Activated CD8-positive, alpha-beta memory T cell treated with anti-CD3 and anti-CD28 coated beads for 36 hours (primary cell): ENCODE measurements at regions not wholly inside any gene's neighbourhood (a gene's known extent, or its start where the extent isn't known, plus 50 kb on each side); places are given as distances from the start of the nearest gene placed in this dataset.
"Not testable (repeated sequence)": the region's sequence is repeated elsewhere in the genome, so short reads cannot be mapped to it uniquely, and the experiment has no call there.

Source experiments
- CTCF ChIA-PET: fragments of 350-600 bp; sonication (Branson Sonifier 250); formaldehyde crosslinking; loops from one replicate; lab custom pipeline; 2021; ENCODE audit warnings: antibody characterized with exemption; lab: Charles Lee
- POLR2A ChIA-PET: fragments of 350-600 bp; sonication (Branson Sonifier 250); formaldehyde crosslinking; loops from one replicate; lab custom pipeline; 2021; ENCODE audit warnings: antibody characterized with exemption; lab: Charles Lee

- CTCF ChIA-PET, POLR2A ChIA-PET: not testable (repeated sequence)
Measured at GRCh38 chr10:71088578-71088977, 123.8 kb upstream of the UNC5B start.

DNA sequence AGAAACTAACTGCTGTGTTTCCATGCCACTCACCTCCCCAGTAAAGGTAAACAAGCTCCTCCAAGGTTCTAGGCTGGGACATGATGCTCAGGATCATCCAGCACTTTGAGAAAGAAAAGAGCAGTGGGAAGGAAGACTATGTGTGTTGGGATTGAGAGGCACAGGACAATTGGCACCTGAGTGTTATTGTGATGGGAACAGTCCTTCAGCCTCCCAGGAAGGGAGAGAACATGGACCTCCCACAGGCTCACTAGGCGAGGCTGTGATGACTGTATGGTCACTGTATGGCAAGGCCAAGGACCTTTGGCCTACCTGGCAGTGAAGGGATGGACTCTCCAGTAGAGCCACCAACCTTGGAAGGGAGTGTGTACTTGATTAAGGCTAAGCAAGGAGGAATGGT, 123.2 kb upstream of the UNC5B start:
- ChIA-PET POLR2A (no interaction called here), CTCF (no interaction called here)

DNA sequence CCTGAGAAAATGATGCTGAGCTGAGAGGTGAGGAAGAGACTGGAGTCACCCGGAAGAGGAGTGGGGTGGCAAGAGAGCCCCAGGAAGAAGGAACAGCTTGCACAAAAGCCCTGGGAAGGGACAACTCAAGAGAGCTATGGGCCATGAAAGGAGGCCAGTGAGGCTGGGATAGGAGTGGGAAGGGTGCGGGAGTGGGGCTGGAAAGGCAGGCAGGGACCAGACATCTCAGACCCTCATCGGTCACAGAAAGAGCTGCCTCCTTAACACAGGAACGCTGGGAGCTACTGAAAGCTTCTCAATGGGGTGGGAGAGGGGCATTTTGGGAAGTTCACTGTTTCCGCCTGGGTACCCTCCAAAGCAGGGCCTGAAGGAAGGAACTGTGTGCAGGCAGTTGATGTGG, 122.0 kb upstream of the UNC5B start:
- CTCF ChIA-PET: no interaction called here

DNA sequence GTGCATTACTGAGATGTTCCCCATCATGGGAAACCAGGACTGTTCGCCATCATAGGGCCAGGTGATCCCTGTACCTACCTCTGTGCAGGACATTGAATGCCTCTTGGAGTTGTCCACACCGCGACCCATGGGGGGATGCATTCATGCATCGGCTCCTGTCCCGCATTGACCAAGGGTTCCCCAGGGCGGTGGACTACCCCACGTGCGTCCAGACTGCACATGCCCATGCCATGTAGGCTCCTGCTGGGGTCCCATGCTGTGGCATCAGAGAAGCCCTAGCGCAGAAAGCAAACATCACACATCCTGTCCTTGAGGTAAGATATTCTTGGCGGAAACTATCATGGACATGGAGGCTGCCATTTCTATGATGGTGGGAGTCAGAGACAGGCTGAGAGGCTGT, 121.6 kb upstream of the UNC5B start:
- CTCF ChIA-PET: no interaction called here

More for the DNA sequence above, 122.0 kb upstream of the UNC5B start:
- POLR2A ChIA-PET: no interaction called here

DNA sequence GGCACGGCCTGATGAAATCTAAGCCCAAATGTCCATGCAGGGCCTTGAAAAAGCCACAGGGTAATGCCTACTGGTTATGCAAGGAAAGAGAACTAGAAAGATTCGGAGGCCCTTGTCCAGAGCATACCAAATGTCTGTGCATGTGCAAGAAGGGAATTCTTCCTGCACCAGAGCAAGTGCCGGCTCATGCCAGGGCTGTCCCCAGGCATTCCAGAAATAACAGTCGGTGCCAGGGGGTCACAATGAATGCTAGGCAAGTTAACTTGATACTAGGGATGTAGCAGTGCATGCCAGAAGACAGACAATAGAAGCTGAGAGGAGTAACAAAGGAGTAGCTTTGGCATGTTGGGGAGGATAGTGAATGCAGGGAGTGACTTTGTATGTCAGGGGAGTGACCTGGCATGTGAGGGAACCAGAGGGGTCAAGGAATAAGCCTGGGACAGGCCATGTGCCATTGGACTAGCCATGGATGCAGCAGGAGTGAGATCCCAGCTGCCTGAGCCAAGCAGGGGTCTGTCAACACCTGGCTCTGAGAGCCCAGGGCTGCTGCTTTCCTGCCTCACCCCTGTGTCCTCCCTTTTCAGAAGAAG, 119.5 kb upstream of the UNC5B start:
- POLR2A ChIA-PET: no interaction called here
- CTCF ChIA-PET: no interaction called here

More for the DNA sequence above, 121.6 kb upstream of the UNC5B start:
- POLR2A ChIA-PET: no interaction called here

- ChIA-PET CTCF (no interaction called here), POLR2A (no interaction called here)
Measured at GRCh38 chr10:71093531-71093930, 118.8 kb upstream of the UNC5B start.

- CTCF ChIA-PET: no interaction called here
Measured at GRCh38 chr10:71094712-71095390, 117.5 kb upstream of the UNC5B start.

GRCh38 chr10:71099731-71100361, 112.5 kb upstream of the UNC5B start:
- POLR2A ChIA-PET: no interaction called here
- CTCF ChIA-PET: no interaction called here

More at GRCh38 chr10:71094712-71095390, 117.5 kb upstream of the UNC5B start:
- POLR2A ChIA-PET: no interaction called here

- ChIA-PET POLR2A (no interaction called here), CTCF (no interaction called here)
Measured at GRCh38 chr10:71103961-71104360, 108.4 kb upstream of the UNC5B start.

DNA sequence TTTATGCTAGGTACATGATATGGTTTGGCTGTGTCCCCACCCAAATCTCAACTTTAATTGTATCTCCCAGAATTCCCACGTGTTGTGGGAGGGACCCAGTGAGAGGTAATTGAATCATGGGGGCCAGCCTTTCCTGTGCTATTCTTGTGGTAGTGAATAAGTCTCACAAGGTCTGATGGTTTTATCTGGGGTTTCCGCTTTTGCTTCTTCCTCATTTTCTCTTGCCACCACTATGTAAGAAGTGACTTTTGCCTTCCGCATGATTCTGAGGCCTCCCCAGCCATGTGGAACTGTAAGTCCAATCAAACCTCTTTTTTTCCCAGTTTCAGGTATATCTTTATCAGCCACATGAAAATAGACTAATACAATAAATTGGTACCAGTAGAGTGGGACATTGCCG, 106.2 kb upstream of the UNC5B start:
- POLR2A ChIA-PET, CTCF ChIA-PET: not testable (repeated sequence)

- CTCF ChIA-PET, POLR2A ChIA-PET: not testable (repeated sequence)
Measured at GRCh38 chr10:71107117-71107516, 105.3 kb upstream of the UNC5B start.

DNA sequence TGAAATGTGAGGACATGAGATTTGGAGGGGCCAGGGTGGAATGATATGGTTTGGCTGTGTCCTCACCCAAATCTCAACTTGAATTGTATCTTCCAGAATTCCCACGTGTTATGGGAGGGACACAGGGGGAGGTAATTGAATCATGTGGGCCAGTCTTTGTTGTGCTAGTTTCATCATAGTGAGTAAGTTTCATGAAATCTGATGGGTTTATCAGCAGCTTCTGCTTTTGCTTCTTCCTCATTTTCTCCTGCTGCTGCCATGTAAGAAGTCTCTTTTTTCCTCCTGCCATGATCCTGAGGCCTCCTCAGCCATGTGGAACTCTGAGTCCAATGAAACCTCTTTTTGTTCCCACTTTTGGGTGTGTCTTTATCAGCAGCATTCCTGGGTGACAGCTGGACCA, 104.3 kb upstream of the UNC5B start:
- POLR2A ChIA-PET, CTCF ChIA-PET: not testable (repeated sequence)

DNA sequence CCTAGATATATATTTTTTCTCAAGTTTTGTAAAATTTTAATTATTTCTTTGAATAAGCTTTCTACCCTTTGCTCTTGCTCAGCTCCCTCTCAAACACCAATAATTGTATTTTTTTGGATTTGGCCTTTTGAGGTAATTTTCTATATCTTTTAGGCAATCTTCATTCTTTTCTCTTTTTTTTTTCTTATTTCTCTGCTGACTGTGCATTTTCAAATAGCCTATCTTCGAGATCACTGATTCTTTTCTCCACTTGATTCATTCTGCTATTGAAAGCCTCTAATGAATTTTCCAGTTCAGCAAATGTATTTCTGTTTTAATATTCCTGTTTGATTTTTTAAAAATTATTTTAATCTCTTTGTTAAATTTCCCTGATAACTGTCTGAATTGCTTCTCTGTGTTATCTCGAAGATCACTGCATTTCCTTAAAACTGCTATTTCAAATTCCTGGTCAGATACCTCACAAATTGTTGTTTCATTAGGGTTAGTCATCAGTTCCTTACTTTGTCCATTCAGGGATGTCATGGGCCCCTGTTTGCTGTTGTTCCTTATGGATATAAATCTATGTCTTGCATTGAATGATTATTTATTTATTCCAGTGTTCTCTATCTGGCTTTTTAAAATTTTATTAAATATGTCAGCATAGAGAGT, 100.1 kb upstream of the UNC5B start:
- POLR2A ChIA-PET: no interaction called here
- CTCF ChIA-PET: interaction anchor here (1.0 kb wide), 1 partner anchor 20 kb away, joined by 3 read pairs; no protein-coding TSS in a partner anchor

DNA sequence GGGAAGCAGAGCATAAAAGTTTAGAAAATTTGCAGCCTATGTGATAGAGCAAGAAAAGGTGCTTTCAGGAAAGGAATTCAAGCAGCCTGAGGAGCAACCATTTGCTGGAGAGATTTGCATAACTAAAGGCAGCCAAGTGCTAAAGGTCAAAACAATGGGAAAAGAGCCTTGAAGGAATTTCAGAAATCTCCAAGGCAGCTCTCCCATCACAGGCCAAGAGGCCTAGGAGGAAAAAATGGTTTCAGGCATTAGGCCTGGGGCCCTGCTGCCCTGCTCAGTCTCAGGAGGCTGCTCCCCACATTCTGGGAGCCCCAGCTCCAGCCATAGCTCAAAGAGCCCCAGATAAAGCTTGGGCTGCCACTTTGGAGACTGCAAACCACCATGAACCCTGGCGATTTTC, 95.9 kb upstream of the UNC5B start:
- ChIA-PET POLR2A (no interaction called here), CTCF (no interaction called here)

DNA sequence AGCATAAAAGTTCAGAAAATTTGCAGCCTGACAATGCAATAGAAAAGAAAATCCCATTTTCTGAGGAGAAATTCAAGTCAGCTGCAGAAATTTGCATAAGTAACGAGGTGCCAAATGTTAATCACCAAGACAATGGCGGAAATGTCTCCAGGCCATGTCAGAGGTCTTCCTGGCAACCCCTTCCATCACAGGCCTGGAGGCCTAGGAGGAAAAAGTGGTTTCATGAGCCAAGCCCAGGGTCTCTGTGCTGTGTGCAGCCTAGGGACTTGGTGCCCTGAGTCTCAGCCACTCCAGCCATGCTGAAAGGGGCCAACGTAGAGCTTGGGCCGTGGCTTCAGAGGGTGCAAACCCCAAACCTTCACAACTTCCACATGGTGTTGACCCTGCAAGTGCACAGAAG, 94.8 kb upstream of the UNC5B start:
- CTCF ChIA-PET, POLR2A ChIA-PET: not testable (repeated sequence)

DNA sequence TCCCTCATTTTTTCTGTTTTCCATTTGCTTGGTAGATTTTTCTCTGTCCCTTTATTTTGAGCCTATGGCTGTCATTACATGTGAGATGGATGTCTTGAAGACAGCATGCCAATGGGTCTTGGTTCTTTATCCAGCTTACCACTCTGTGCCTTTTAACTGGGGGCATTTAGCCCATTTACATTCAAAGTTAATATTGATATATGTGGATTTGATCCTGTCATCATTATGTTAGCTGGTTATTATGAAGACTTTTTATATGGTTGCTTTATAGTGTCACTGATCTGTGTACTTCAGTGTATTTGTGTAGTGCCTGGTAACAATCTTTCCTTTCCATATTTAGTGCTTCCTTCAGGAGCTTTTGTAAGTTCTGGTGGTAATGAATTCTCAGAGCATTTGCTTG, 89.3 kb upstream of the UNC5B start:
- POLR2A ChIA-PET: no interaction called here

DNA sequence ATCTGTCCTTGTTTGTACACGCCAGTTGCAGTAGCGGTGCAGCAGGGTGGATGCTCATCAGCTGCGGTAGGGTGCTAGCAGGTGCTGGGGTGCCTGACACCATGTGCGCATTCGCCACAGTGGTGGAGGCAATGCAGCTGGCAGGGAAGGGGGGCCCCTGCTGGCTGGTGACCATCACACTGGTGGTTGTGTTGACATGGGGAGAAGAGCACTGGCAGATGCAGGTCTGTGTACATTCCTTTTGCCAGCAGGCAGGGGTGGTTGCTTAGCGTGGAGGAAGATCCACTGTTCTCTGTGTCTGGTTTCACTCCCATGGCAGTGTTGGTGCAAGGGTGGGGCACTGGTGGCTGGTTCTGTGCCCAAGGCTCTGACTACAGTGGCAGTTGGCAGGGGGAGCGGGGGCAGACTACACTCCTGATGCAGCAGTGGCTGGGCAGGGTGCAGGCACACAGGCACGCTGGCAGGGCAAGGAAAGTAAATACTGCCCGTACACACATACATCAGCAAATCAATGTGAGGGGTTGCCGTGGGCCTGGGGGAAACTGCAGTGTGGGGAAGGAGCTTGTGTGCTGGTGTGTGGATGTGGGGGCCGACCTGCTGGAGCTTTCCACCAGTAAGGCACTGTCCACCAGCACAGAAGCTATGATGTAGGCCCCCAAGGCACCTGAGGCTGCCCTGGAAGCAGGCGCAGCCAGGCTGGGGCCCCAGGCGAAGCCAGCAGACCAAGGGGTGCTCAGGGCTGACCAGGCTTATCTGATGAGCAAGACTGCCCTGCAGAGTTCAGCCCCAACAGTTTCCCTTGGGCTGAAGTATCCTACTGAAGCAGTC, 87.2 kb upstream of the UNC5B start:
- CTCF ChIA-PET: interaction anchor here (0.5 kb wide), 1 partner anchor 803 kb away, joined by 3 read pairs; no protein-coding TSS in a partner anchor
- POLR2A ChIA-PET: no interaction called here

More for the DNA sequence above, 89.3 kb upstream of the UNC5B start:
- CTCF ChIA-PET: no interaction called here

- CTCF ChIA-PET: interaction anchor here (0.5 kb wide), 1 partner anchor 802 kb away, joined by 3 read pairs; no protein-coding TSS in a partner anchor
Measured at GRCh38 chr10:71125749-71126107, 86.6 kb upstream of the UNC5B start.

GRCh38 chr10:71126432-71126831, 85.9 kb upstream of the UNC5B start:
- POLR2A ChIA-PET: no interaction called here
- CTCF ChIA-PET: no interaction called here

More at GRCh38 chr10:71125749-71126107, 86.6 kb upstream of the UNC5B start:
- POLR2A ChIA-PET: no interaction called here
